H1 (cell line): ENCODE measurements at regions not wholly inside any gene's neighbourhood (a gene's known extent, or its start where the extent isn't known, plus 50 kb on each side); places are given as distances from the start of the nearest gene placed in this dataset.

Source experiments
- CTCF ChIA-PET: fragments of 300-600 bp; sonication (Branson Sonifier 250); formaldehyde crosslinking; loops from one replicate; lab custom pipeline; 2021; ENCODE audit not compliant: partially characterized antibody; lab: Charles Lee
- POLR2A ChIA-PET: fragments of 300-600 bp; sonication (Branson Sonifier 250); formaldehyde crosslinking; loops from one replicate; lab custom pipeline; 2021; ENCODE audit warnings: inconsistent platforms; ENCODE audit not compliant: partially characterized antibody; lab: Charles Lee
- DNase-seq, 2 experiments: peaks; one replicate each; pipeline versions ENCODE4 v3.0.0 to v3.0.0-alpha.2; 2010 to 2022; ENCODE audit warnings: low spot score in 2 of 2, low read depth in 1 of 2, mixed read lengths in 1 of 2
- FAIRE-seq: peaks from 2 replicates; lab custom pipeline; 2011; peaks lifted over from hg19 to GRCh38; lab: Jason Lieb, UNC
- H2AFZ ChIP-seq: 2 replicates; pipeline ENCODE4 v1.8.1; 2012; ENCODE audit warnings: low read length, inconsistent platforms
- H2AK5ac ChIP-seq: 2 replicates; pipeline ENCODE4 v1.6.1; 2013; ENCODE audit warnings: low read depth, low read length
- H2BK120ac ChIP-seq: replicated peaks from 2 replicates; pipeline ENCODE3; 2013; ENCODE audit warnings: low read depth, low read length, inconsistent platforms
- H2BK12ac ChIP-seq: 2 replicates; pipeline ENCODE4 v1.6.1; 2013; ENCODE audit warnings: low read depth, low read length
- H2BK15ac ChIP-seq: 2 replicates; pipeline ENCODE4 v1.6.1; 2013; ENCODE audit warnings: low read length
- H2BK20ac ChIP-seq: 2 replicates; pipeline ENCODE4 v1.6.1; 2013; ENCODE audit warnings: low read length
- H2BK5ac ChIP-seq: 2 replicates; pipeline ENCODE4 v1.6.1; 2013; ENCODE audit warnings: low read depth, low read length
- H3K14ac ChIP-seq: 2 replicates; pipeline ENCODE4 v1.6.1; 2013; ENCODE audit warnings: inconsistent platforms; ENCODE audit not compliant: insufficient read length
- H3K18ac ChIP-seq: 2 replicates; pipeline ENCODE4 v1.6.1; 2013; ENCODE audit warnings: low read length; ENCODE audit errors: extremely low read depth
- H3K23ac ChIP-seq: 2 replicates; pipeline ENCODE4 v1.6.1; 2013; ENCODE audit warnings: inconsistent platforms; ENCODE audit not compliant: insufficient read length
- H3K23me2 ChIP-seq: 2 replicates; pipeline ENCODE4 v1.6.1; 2013; ENCODE audit warnings: low read depth, low read length
- H3K27ac ChIP-seq: 2 replicates; pipeline ENCODE4 v1.6.1; 2011; ENCODE audit warnings: low read depth, low read length, inconsistent platforms
- H3K27me3 ChIP-seq, 4 experiments: replicated peaks in 1 of 4; 1 replicate in 1 of 4; 2 replicates in 3 of 4; pipeline versions ENCODE4 v1.6.1 to v1.8.1; 2011 to 2013; ENCODE audit warnings: low read length in 3 of 4, mild to moderate bottlenecking in 3 of 4, inconsistent platforms in 2 of 4, mixed read lengths in 2 of 4, moderate library complexity in 1 of 4; ENCODE audit not compliant: control insufficient read depth in 3 of 4, insufficient read depth in 3 of 4; ENCODE audit errors: extremely low read depth in 1 of 4
- H3K36me3 ChIP-seq, 4 experiments: 2 replicates each; pipeline versions ENCODE4 v1.6.1 to v1.8.1; 2011 to 2013; ENCODE audit warnings: mild to moderate bottlenecking in 4 of 4, low read length in 3 of 4, moderate library complexity in 2 of 4, control low read depth in 1 of 4, inconsistent platforms in 1 of 4; ENCODE audit not compliant: insufficient read depth in 4 of 4, control insufficient read depth in 2 of 4
- H3K4ac ChIP-seq: replicated peaks from 2 replicates; pipeline ENCODE3; 2013; ENCODE audit warnings: low read length, low read depth, mixed read lengths, inconsistent platforms; ENCODE audit not compliant: insufficient read length
- H3K4me1 ChIP-seq, 4 experiments: replicated peaks in 1 of 4; 1 replicate in 1 of 4; 2 replicates in 3 of 4; pipeline versions ENCODE4 v1.6.1 to v1.8.1; 2011 to 2013; ENCODE audit warnings: low read length in 3 of 4, inconsistent platforms in 2 of 4, mixed read lengths in 1 of 4; ENCODE audit not compliant: insufficient read depth in 4 of 4, control insufficient read depth in 3 of 4
- H3K4me2 ChIP-seq, 2 experiments: 2 replicates each; pipeline versions ENCODE4 v1.6.1 to v1.8.1; 2011 to 2013; ENCODE audit warnings: low read depth in 2 of 2, low read length in 2 of 2, control low read depth in 1 of 2, inconsistent platforms in 1 of 2, mild to moderate bottlenecking in 1 of 2; ENCODE audit not compliant: insufficient read depth in 1 of 2
- H3K4me3 ChIP-seq, 4 experiments: fragments of 200-600, 300-600 bp in 1 of 4; sonication (generic), shearing (Covaris generic), sonication (Bioruptor Twin) in 1 of 4; 2 replicates each; pipeline versions ENCODE4 v1.5.1 to v1.8.1; 2011 to 2016; ENCODE audit warnings: low read length in 4 of 4, low read depth in 3 of 4, control low read depth in 2 of 4, inconsistent platforms in 2 of 4, mild to moderate bottlenecking in 2 of 4, mixed read lengths in 1 of 4, moderate library complexity in 1 of 4; ENCODE audit not compliant: insufficient read depth in 2 of 4; ENCODE audit errors: extremely low read depth in 1 of 4
- H3K56ac ChIP-seq: replicated peaks from 2 replicates; pipeline ENCODE3; 2013; ENCODE audit warnings: low read depth, mild to moderate bottlenecking, mixed read lengths, low read length, inconsistent platforms; ENCODE audit not compliant: insufficient read length
- H3K79me1 ChIP-seq: 2 replicates; pipeline ENCODE4 v1.6.1; 2013; ENCODE audit warnings: low read depth, low read length, control low read depth
- H3K79me2 ChIP-seq, 2 experiments: 2 replicates each; pipeline versions ENCODE4 v1.6.1 to v1.8.1; 2012 to 2013; ENCODE audit warnings: low read length in 2 of 2, mild to moderate bottlenecking in 2 of 2, inconsistent platforms in 1 of 2; ENCODE audit not compliant: insufficient read depth in 2 of 2, control insufficient read depth in 1 of 2
- H3K9ac ChIP-seq, 4 experiments: replicated peaks in 1 of 4; 1 replicate in 1 of 4; 2 replicates in 3 of 4; pipeline versions ENCODE4 v1.6.1 to v1.8.1; 2011 to 2013; ENCODE audit warnings: low read depth in 3 of 4, low read length in 3 of 4, control low read depth in 2 of 4, mild to moderate bottlenecking in 2 of 4, moderate library complexity in 2 of 4, inconsistent platforms in 1 of 4; ENCODE audit errors: extremely low read depth in 1 of 4
- H3K9me3 ChIP-seq, 2 experiments: 2 replicates each; pipeline versions ENCODE4 v1.6.1 to v1.8.1; 2012 to 2013; ENCODE audit warnings: mild to moderate bottlenecking in 2 of 2, moderate library complexity in 2 of 2, control low read depth in 1 of 2, inconsistent platforms in 1 of 2, low read depth in 1 of 2, low read length in 1 of 2, mixed read lengths in 1 of 2; ENCODE audit not compliant: insufficient read depth in 2 of 2
- H4K20me1 ChIP-seq, 2 experiments: replicated peaks in 1 of 2; 2 replicates each; pipeline versions ENCODE3 to v1.8.1; 2011 to 2013; ENCODE audit warnings: inconsistent platforms in 2 of 2, low read length in 2 of 2, mild to moderate bottlenecking in 1 of 2; ENCODE audit not compliant: insufficient read depth in 2 of 2, control insufficient read depth in 1 of 2
- H4K5ac ChIP-seq: 2 replicates; pipeline ENCODE4 v1.6.1; 2013; ENCODE audit warnings: low read length, low read depth, mixed read lengths, inconsistent platforms; ENCODE audit not compliant: insufficient read length
- H4K8ac ChIP-seq: 2 replicates; pipeline ENCODE4 v1.8.0; 2013; ENCODE audit warnings: mild to moderate bottlenecking, moderate library complexity, low read length, inconsistent platforms; ENCODE audit not compliant: insufficient read depth; ENCODE audit errors: extremely low read depth
- H4K91ac ChIP-seq: replicated peaks from 2 replicates; pipeline ENCODE3; 2013; ENCODE audit warnings: low read length, mixed read lengths, inconsistent platforms; ENCODE audit not compliant: insufficient read length
- CREB1 ChIP-seq: IDR thresholded peaks from 2 replicates; pipeline ENCODE4 v1.6.1; 2012; ENCODE audit warnings: inconsistent platforms
- EZH2 ChIP-seq: fragments of 200-600 bp; sonication (generic); IDR thresholded peaks from 2 replicates; pipeline ENCODE4 v1.7.1; 2012; ENCODE audit warnings: low read depth, mild to moderate bottlenecking, moderate library complexity, low read length, inconsistent platforms; ENCODE audit not compliant: severe bottlenecking
- PHF8 ChIP-seq: fragments of 200-600 bp; sonication (generic); conservative IDR thresholded peaks from 2 replicates; pipeline ENCODE4 v1.7.1; 2012; ENCODE audit warnings: low read depth, mild to moderate bottlenecking, inconsistent platforms, low read length, moderate library complexity
- POU5F1 ChIP-seq: IDR thresholded peaks from 2 replicates; pipeline ENCODE4 v1.6.1; 2011; ENCODE audit warnings: low read depth, mild to moderate bottlenecking, low read length, moderate library complexity
- RBBP5 ChIP-seq: IDR thresholded peaks from 2 replicates; pipeline ENCODE4 v1.7.1; 2012; ENCODE audit warnings: low read depth, mild to moderate bottlenecking, inconsistent platforms, low read length, moderate library complexity, borderline replicate concordance
- TCF12 ChIP-seq: IDR thresholded peaks from 2 replicates; pipeline ENCODE4 v1.6.1; 2011; ENCODE audit warnings: low read depth, mild to moderate bottlenecking, low read length
- WGBS, 2 experiments: shearing (Covaris generic) in 1 of 2; methylation state at CpG; one replicate each; pipeline versions ENCODE4 v1.1.6 to v1.1.7; 2013 to 2015; ENCODE audit warnings: low lambda C conversion rate in 2 of 2, mixed read lengths in 2 of 2, inconsistent platforms in 1 of 2, low coverage in 1 of 2, missing lambda C conversion rate in 1 of 2; ENCODE audit not compliant: insufficient replicate concordance in 2 of 2, insufficient coverage in 1 of 2, insufficient read length in 1 of 2; ENCODE audit errors: extremely low coverage in 1 of 2, missing lambda C conversion rate in 1 of 2; 5-methylcytosine and 5-hydroxymethylcytosine counted together

DNA sequence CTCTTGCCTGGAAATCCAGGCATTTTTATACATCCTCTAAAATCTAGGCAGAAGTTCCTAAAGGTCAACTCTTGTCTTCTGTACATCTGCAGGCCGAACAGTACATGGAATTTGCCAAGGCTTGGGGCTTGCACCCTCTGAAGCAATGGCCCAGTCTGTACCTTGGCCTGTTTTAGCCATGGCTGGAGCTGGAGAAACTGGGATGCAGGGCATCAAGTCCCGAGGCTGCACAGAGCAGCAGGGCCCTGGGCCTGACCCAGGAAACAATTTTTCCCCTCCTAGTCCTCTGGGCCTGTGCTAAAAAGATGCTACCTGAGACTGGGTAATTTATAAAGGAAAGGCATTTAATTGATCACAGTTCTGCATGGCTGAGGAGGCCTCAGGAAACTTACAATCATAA is 520.8 kb upstream of the MIR17HG start:
- Histone ChIP-seq H2BK5ac (no peak overlapping the region), H3K4me3 (no peak overlapping the region), H3K23ac (no peak overlapping the region), H3K18ac (no peak overlapping the region), H3K27me3 (no peaks in the 10 kb centered on the region), H2BK15ac (no peak overlapping the region), H4K91ac (no peak overlapping the region), H4K8ac (no peak overlapping the region), H2AK5ac (no peak overlapping the region), H2BK20ac (no peak overlapping the region), H3K14ac (no peak overlapping the region), H3K4me2 (no peak overlapping the region), H3K79me1 (no peaks in the 10 kb centered on the region), H3K9ac (no peak overlapping the region), H4K20me1 (no peaks in the 10 kb centered on the region), H4K5ac (no peak overlapping the region), H3K36me3 (no peaks in the 10 kb centered on the region), H2AFZ (no peak overlapping the region), H3K79me2 (no peaks in the 10 kb centered on the region), H3K4me1 (no peaks in the 10 kb centered on the region), H3K27ac (no peak overlapping the region), H3K9me3 (no peaks in the 10 kb centered on the region), H3K56ac (no peak overlapping the region), H3K23me2 (no peaks in the 10 kb centered on the region), H3K4ac (no peak overlapping the region), H2BK12ac (no peak overlapping the region), H2BK120ac (no peak overlapping the region)
- CTCF ChIA-PET, result interaction anchor here (1.6 kb wide), 1 partner anchor 20 kb away, joined by 5 read pairs; no protein-coding TSS in a partner anchor
- POLR2A ChIA-PET, result no interaction called here
- 89% methylated on average over 2 of the region's 2 CpGs; no CpG with 5 or more reads in 1 of the 2 experiments for WGBS, 2 experiments
- DNase-seq, result no peak
- no peak for FAIRE-seq
- TF ChIP-seq PHF8, result no peak
- no peak for TF ChIP-seq POU5F1
- no peak for TF ChIP-seq TCF12
- no peak for TF ChIP-seq RBBP5
- TF ChIP-seq EZH2, result no peak
- TF ChIP-seq CREB1, result no peak
